Effector CD4-positive, alpha-beta T cell (primary cell): ENCODE measurements at regions not wholly inside any gene's neighbourhood (a gene's known extent, or its start where the extent isn't known, plus 50 kb on each side); places are given as distances from the start of the nearest gene placed in this dataset.
A peak's percentile ranks its signal among the peaks of the same experiment; 100 is the strongest.
"Not testable (repeated sequence)": the region's sequence is repeated elsewhere in the genome, so short reads cannot be mapped to it uniquely, and the experiment has no call there.

Source experiments
- DNase-seq: peaks from one replicate; pipeline ENCODE4 v3.0.0-alpha.2; 2020

DNA sequence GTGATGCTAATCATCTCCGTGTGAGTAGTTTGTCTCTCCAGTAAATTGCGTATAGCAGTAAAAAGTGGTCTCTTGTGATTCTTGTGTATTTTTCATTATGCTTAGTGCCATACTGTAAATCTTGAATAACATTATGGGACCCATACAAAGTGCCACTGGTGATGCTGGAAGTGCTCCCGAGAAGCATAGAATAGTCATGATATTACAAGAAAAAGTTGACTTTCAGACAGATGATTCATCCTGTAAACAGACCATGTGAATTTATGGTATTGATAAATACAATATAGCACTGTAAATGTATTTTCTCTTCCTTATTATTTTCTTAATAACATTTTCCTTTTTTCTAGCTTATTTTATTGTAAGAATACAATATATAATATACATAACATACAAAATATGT lies 74.6 kb upstream of the CDK6 start:
- no peak for DNase-seq

DNA sequence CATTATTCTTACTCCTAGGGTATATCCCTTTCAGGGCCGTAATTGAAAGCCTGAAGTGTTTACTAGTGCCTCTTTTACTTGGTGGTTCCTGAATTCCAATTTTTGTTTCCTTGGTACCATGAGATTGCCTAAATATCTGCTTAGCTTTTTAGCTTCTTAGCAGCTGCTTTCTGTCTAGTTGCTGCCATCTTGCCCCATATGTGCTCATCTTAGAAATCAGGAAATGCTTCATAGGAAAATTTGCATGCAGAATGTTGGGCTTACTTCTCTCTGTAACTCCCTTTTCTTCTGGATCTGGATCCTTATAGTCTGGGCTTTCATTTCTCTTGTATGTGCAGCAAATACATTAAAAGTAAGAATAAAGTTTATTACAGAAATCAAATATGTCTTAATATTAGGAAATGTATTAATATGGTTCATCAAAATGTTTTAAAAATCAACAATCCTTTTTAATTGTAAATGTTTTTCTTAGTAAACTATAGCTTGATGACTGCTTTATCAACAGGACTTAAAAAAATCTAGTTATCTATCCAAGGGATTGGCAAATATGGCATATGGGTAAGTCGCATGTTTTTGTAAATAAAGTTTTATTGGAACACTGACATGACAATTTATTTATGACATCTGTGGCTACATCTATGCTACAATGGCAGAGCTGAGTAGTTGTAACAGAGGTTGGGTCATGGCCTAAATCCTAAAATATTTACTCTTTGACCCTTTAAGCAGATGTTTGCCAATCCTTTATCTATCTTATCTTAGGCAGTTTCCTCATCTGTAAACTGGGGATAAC lies 73.5 kb upstream of the CDK6 start:
- DNase-seq, result no peak

DNA sequence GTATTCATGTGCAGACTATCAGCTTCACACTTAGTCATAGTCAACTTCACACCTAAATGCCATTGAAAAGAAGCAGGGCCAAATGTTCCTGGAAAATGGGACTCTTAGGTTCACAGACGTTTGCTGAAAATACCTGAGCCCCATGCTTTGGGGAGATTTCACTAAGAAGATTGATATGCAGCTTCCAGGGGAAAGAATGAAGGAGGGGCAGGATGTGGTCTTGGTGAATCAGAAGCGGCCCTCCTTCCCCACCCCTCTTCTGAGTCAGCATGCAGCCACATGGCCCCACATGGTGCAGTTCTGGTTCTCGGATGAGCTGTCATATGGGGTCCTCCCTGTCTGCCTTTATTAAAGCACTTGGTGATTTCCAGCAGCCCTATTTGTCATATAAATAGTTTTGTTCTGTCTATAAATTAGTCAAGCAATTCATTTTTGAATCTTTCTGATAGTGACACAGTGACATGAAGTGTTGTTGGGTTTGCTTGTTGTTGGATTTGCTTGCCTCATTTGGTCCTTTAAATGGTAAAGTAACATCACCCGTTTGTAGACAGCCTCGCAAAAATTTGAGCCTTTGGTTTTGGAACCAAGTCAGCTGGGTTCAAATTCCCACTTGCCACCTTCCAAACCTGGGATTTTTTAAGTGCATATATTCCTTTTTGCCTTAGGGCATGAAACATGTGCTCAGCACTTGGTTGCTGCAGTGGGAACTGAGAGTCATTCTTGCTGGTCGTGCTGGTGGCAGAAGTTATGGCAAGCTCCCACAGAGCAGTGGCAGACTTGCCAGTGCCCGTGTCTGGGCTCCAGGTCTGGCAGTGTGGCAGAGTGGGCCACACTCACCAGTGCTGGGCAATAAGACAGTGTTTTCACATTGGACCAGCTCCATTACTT lies 68.1 kb upstream of the CDK6 start:
- DNase-seq, result peak; percentile 50

DNA sequence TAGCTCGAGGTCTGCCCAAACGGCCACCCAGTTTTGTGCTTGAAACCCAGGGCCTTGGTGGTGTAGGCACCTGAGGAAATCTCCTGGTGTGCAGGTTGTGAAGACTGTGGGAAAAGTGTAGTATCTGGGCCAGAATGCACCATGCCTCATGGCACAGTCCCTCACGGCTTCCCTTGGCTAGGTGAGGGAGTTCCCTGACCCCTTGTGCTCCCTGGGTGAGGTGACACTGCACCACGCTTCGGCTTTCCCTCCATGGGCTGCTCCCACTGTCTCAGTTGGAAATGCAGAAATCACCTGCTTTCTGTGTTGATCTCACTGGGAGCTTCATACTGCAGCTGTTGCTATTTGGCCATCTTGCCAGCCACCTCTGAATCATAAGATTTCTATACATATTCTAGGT lies 62.4 kb upstream of the CDK6 start:
- DNase-seq, result no peak

DNA sequence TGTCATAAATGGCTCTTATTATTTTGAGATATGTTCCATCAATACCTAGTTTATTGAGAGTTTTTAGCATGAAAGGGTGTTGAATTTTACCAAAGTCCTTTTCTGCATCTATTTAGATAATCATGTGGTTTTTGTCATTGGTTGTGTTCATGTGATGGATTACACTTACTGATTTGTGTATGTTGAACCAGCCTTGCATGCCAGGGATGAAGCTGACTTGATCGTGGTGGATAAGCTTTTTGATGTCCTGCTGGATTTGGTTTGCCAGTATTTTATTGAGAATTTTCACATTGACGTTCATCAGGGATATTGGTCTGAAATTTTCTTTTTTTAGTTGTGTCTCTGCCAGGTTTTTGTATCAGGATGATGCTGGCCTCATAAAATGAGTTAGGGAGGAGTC lies 58.5 kb upstream of the CDK6 start:
- not testable (repeated sequence) for DNase-seq

DNA sequence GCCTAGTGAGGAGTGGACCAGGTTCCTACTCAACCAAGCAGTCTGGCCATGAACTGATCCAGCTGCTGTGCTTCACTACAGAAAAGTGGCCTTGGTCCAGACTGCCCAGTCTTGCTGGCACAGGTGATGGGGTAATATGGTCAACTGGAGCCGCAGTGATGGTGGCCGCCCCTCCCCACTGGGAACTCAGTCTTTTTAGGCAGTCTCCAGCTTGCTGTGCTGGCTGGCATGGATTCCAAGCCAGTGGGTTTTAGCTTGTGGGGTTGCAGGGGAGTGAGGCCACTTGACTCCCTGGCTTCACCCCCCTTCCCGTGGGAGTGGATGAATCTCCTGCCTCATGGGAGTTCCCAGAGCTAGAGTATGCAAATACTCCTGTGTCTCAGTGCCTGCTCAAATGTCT lies 52.7 kb upstream of the CDK6 start:
- no peak for DNase-seq
